Central memory CD8-positive, alpha-beta T cell (primary cell): ENCODE measurements at regions not wholly inside any gene's neighbourhood (a gene's known extent, or its start where the extent isn't known, plus 50 kb on each side); places are given as distances from the start of the nearest gene placed in this dataset.

ENCODE experiments used
- ATAC-seq: fragments of 150-1000 bp; cut with Tn5 transposase; replicated peaks from 2 replicates; pipeline ENCODE4 v1.10.0; 2022; ENCODE audit warnings: mild to moderate bottlenecking, moderate FRiP score, moderate number of reproducible peaks; ENCODE audit not compliant: poor library complexity, severe bottlenecking; ENCODE audit errors: extremely low read depth
- DNase-seq, 2 donors: peaks; one replicate each; pipeline ENCODE4 v3.0.0; 2021; ENCODE audit warnings: low spot score in 2 of 2
- H3K27ac Mint-ChIP-seq: one replicate; pipeline ENCODE4 v1.8.0; 2022; ENCODE audit warnings: low read depth, mild to moderate bottlenecking, moderate library complexity, mixed read lengths
- H3K27me3 Mint-ChIP-seq: one replicate; pipeline ENCODE4 v1.8.0; 2022; ENCODE audit warnings: mixed read lengths
- H3K36me3 Mint-ChIP-seq: one replicate; pipeline ENCODE4 v1.8.0; 2022; ENCODE audit warnings: mild to moderate bottlenecking, moderate library complexity, mixed read lengths; ENCODE audit not compliant: insufficient read depth
- H3K4me1 Mint-ChIP-seq: one replicate; pipeline ENCODE4 v1.8.0; 2022; ENCODE audit warnings: mixed read lengths
- H3K4me3 Mint-ChIP-seq: one replicate; pipeline ENCODE4 v1.8.0; 2022; ENCODE audit warnings: mild to moderate bottlenecking, moderate library complexity, mixed read lengths
- H3K9me3 Mint-ChIP-seq: one replicate; pipeline ENCODE4 v1.8.0; 2022; ENCODE audit warnings: mixed read lengths

DNA sequence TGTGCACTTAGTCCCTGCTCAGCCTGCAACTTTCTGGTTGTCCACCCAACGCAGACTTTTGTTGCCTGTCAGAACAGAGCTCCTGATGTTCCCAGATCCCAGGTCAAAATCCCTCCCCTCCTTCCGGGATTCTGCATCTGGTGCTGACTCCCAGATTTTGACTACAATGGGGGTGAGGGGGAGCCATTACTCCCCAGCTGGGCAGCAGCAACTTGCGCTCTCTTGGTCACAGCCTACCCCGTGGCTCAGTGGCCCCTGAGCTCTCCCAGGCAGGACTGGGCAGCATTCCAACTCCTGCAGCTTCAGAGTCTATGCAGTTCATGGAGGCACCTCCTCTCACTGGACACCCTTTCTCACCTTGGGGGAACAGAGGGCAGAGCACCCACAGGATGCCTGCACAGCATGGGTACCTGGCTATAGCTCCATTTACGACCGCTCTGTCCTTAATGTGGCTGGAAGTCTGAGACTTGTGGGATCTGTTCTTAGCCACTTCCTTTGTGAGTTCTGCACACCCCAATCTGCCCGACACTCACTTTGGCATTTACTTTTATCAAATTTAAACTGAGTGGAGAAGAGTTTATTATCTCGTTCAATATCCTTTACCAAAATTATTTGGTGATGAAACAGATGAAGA lies 545.5 kb upstream of the MGMT start:
- no peak overlapping the region for H3K4me3 Mint-ChIP-seq
- no peak overlapping the region for H3K27ac Mint-ChIP-seq

DNA sequence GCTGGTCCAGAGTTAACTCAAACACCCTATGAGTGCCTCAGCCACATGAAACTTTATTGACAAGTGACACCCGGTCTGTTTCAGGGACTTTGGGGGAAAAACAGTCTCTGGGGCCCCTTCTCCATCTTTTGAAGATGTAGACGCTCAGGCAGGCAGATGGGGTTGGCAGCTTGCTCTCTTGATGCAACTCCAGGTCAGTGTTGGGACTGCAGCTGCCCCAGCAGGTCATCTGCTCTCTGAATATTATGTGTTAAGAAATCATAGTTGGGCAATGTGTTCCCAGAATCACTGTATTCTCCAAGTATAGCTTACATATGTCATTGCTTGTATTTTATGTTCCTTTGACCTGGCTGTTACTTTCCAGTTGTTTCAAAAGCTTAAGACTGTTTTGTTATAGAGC lies 544.9 kb upstream of the MGMT start:
- peaks cover 14% of the 10 kb centered on the region for H3K27me3 Mint-ChIP-seq
- no peaks in the 10 kb centered on the region for H3K9me3 Mint-ChIP-seq
- ATAC-seq (no peak), DNase-seq (no peak)
- H3K36me3 Mint-ChIP-seq: no peaks in the 10 kb centered on the region
- no peaks in the 10 kb centered on the region for H3K4me1 Mint-ChIP-seq
- H3K27ac Mint-ChIP-seq: no peak overlapping the region
- no peak overlapping the region for H3K4me3 Mint-ChIP-seq

More for the DNA sequence above, 545.5 kb upstream of the MGMT start:
- ATAC-seq (no peak), DNase-seq (no peak)
- no peaks in the 10 kb centered on the region for H3K36me3 Mint-ChIP-seq
- H3K9me3 Mint-ChIP-seq: no peaks in the 10 kb centered on the region
- H3K27me3 Mint-ChIP-seq: peaks cover 16% of the 10 kb centered on the region
- H3K4me1 Mint-ChIP-seq: no peaks in the 10 kb centered on the region

DNA sequence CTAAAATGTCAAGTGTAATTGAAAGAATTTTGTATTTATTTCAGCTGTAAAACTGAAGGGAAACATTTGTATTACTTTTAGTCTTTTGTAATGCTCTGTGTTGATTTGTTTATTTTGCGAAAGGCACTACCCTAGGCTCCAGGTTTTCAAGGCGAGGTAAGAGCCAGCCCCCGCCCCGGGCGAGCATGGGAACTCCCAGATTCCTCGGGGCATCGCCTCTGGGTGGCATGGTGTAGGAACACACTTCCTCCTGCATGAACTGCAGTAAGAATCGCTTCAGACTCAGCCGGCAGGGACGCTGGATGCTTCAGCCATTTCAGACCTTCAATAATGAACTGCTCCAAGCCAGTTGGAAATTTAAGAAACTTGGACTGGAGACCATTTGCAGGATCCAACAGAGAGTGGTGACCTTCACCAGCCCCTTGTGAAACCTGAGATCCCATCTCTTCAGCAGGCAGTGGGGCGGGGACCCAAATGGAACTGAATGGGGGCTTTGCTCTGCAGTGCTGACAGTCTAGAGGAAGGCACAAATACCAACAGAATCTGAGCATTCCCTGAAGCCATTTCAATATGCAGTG lies 544.3 kb upstream of the MGMT start:
- H3K9me3 Mint-ChIP-seq: no peaks in the 10 kb centered on the region
- H3K27ac Mint-ChIP-seq: no peak overlapping the region
- DNase-seq (no peak), ATAC-seq (no peak)
- H3K4me3 Mint-ChIP-seq: no peak overlapping the region
- H3K4me1 Mint-ChIP-seq: no peaks in the 10 kb centered on the region
- no peaks in the 10 kb centered on the region for H3K36me3 Mint-ChIP-seq
- peaks cover 14% of the 10 kb centered on the region for H3K27me3 Mint-ChIP-seq

DNA sequence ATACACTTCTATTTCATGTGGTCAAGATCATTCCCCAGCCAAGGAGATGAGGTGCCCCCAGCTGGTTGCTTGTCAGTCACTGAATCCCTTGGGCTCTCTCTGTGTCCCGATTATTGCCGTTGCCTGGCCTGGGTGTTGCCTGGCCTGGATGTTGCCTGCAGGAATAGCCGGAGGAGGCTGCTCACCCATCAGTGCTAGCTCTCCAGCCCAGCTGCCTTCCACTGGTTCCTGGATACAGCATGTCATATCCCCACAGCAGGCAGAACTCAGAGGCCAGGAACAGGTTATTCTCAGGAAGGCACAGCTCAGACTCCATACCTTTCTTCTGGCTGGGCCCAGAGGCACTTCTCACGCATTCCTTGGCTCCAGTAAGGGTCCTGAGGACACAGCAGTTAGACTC lies 542.1 kb upstream of the MGMT start:
- H3K4me1 Mint-ChIP-seq: no peaks in the 10 kb centered on the region
- H3K36me3 Mint-ChIP-seq: no peaks in the 10 kb centered on the region

DNA sequence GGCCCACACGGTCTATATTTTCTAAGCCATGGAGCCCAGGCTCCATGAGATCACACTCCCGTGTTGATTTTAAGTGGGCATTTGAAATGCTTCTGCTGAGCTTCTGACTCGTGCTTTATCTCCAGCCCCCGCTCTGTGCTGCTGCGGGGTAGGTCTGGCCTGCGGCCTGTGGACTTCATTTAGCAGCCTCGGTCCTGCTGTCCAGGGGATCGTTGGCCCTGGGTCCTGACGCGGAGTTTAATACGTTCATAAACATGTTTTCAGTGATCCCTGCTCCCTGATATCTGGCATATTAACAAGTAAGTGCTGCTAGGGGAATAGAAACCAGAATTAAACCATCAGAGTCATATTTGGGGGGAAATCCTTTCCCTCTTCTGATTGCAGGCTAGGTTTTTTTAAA lies 540.3 kb upstream of the MGMT start:
- Mint-ChIP-seq H3K27ac (no peak overlapping the region), H3K36me3 (no peaks in the 10 kb centered on the region), H3K4me1 (no peaks in the 10 kb centered on the region), H3K4me3 (no peak overlapping the region), H3K9me3 (no peaks in the 10 kb centered on the region), H3K27me3 (no peaks in the 10 kb centered on the region)
- DNase-seq (no peak), ATAC-seq (no peak)

More for the DNA sequence above, 542.1 kb upstream of the MGMT start:
- H3K4me3 Mint-ChIP-seq: no peak overlapping the region
- H3K9me3 Mint-ChIP-seq: no peaks in the 10 kb centered on the region
- ATAC-seq (no peak), DNase-seq (no peak)
- H3K27me3 Mint-ChIP-seq: peaks cover 4% of the 10 kb centered on the region
- no peak overlapping the region for H3K27ac Mint-ChIP-seq

DNA sequence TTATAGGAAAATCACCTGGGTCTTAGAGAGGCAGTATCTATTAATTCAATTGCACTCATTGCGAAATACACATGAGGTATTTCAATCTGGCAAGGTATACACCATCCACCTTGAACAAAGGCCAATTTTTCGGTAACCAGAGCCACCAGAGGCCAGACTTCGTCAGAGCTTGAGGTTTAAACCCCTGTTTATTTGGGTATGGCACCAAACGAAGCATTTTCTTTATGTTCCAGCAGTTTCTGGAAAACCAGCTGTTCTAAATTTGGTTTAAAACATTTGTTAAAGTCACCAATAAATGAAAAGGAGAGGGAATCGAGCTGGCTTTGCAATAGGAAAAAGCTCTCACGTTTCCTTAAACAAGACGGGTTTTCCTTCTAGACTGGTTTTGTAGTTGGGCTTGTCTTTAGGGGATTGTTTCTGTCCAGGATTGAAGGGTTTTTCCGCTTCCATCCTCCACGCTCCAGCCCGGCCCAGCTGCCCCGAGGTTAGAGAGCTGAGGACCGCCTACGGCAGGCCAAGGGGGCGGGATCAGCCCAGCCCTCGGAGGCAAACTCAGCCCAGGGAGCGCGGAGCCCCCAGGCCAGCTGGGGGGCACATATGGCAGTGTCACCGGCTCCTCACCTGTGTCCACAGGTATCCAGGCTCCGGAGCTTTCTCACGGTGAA lies 539.4 kb upstream of the MGMT start:
- Mint-ChIP-seq H3K27ac (no peak overlapping the region), H3K27me3 (no peaks in the 10 kb centered on the region), H3K9me3 (no peaks in the 10 kb centered on the region), H3K4me3 (no peak overlapping the region), H3K4me1 (no peaks in the 10 kb centered on the region), H3K36me3 (no peaks in the 10 kb centered on the region)
- ATAC-seq (no peak), DNase-seq (no peak)

DNA sequence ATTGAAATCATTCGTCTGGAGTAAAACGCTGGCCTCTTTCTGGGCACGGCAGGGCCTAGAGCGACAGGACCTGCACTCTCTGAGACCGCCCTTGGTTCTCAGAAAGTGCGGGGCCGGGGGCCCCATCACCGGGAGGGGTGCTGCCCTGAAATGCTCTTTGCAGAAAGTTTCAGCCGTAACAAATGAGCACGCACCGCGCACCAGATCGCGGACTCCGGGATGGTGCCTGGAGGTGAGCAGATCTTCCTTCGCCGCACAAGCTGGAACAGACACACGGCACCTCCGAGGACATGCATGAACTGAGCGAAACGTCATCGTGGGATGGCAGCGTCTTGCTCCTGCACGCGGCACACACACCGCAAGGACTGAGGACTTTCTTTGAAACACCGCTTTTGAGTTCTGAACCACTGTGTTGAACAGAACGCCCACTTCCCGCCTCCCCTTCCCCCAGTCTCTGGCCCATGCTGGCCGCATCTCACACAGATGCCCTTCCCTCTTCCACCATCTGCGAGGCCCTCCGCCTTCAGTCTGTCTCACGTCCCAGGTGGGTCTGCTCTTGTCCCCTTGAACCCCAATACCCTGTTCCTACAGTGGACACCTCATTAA lies 538.7 kb upstream of the MGMT start:
- no peaks in the 10 kb centered on the region for H3K27me3 Mint-ChIP-seq
- H3K36me3 Mint-ChIP-seq: no peaks in the 10 kb centered on the region
- no peak overlapping the region for H3K27ac Mint-ChIP-seq
- no peak for DNase-seq
- no peak overlapping the region for H3K4me3 Mint-ChIP-seq
- no peaks in the 10 kb centered on the region for H3K4me1 Mint-ChIP-seq
- no peaks in the 10 kb centered on the region for H3K9me3 Mint-ChIP-seq
- ATAC-seq: no peak

DNA sequence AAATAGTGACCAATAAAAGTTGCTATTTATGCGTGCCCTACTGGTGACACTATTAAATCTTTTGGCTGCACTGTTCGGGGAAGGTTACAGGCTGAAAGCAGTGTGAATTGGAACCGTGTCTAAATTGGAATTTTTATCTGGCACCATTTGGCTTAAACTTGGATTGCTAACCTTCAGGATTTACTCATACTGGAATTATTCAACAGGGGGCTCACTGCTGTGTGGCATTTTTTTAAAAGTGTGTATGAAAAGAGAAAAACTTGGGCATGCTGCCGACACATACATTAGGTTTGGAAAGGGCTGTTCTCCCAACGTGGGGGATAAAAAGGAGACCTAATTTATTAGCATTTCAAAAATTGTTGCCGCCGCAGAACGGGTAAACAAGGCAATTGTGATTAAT lies 537.9 kb upstream of the MGMT start:
- no peaks in the 10 kb centered on the region for H3K9me3 Mint-ChIP-seq
- no peak overlapping the region for H3K27ac Mint-ChIP-seq
- H3K36me3 Mint-ChIP-seq: no peaks in the 10 kb centered on the region
- ATAC-seq (no peak), DNase-seq (no peak)
- peaks cover 3% of the 10 kb centered on the region for H3K4me1 Mint-ChIP-seq
- no peaks in the 10 kb centered on the region for H3K27me3 Mint-ChIP-seq
- no peak overlapping the region for H3K4me3 Mint-ChIP-seq

DNA sequence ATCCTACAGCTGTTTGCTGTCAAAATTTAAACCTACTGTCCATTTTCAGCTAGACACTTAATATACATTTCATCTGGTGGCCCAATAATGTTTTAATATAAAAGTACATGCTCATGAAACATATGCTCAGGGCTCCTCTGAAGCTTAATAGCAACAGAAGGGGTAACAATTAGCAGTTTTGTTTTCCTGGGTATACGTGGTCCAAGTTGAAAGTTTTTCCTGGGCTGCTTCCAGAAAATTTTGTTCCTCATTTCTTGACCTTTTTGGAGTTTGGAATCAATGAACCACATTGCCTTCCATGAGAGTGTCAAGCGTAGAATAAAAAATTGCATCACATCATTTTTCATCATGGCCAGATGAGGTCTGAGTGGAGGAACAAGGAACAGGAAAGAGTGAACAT lies 537.3 kb upstream of the MGMT start:
- Mint-ChIP-seq H3K36me3 (no peaks in the 10 kb centered on the region), H3K4me3 (no peak overlapping the region), H3K27ac (no peak overlapping the region), H3K4me1 (peaks cover 8% of the 10 kb centered on the region), H3K27me3 (no peaks in the 10 kb centered on the region), H3K9me3 (no peaks in the 10 kb centered on the region)
- no peak for DNase-seq
- ATAC-seq: no peak

DNA sequence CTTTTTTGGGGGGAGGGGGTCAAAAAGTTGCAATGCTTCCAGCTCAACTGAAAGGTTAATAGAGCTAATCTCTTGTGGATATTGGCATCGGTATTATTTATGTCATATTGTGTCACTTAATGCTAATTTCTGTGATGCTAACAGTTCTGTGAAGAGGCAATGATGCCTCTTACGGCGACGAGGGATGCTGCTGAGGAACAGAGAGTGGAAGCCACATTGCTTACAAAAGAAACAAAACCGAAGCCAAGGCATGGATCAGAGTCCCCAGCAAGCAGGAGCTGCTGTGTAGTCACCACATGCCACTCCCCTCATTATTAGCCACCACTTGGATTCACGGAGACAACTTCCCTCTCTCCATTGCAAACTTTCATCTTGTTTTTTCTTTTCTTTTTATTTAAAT lies 536.5 kb upstream of the MGMT start:
- H3K36me3 Mint-ChIP-seq: no peaks in the 10 kb centered on the region
- H3K27me3 Mint-ChIP-seq: peaks cover under 1% of the 10 kb centered on the region
- no peaks in the 10 kb centered on the region for H3K9me3 Mint-ChIP-seq
- no peak for ATAC-seq
- peaks cover 8% of the 10 kb centered on the region for H3K4me1 Mint-ChIP-seq
- no peak overlapping the region for H3K27ac Mint-ChIP-seq
- H3K4me3 Mint-ChIP-seq: no peak overlapping the region
- no peak for DNase-seq

DNA sequence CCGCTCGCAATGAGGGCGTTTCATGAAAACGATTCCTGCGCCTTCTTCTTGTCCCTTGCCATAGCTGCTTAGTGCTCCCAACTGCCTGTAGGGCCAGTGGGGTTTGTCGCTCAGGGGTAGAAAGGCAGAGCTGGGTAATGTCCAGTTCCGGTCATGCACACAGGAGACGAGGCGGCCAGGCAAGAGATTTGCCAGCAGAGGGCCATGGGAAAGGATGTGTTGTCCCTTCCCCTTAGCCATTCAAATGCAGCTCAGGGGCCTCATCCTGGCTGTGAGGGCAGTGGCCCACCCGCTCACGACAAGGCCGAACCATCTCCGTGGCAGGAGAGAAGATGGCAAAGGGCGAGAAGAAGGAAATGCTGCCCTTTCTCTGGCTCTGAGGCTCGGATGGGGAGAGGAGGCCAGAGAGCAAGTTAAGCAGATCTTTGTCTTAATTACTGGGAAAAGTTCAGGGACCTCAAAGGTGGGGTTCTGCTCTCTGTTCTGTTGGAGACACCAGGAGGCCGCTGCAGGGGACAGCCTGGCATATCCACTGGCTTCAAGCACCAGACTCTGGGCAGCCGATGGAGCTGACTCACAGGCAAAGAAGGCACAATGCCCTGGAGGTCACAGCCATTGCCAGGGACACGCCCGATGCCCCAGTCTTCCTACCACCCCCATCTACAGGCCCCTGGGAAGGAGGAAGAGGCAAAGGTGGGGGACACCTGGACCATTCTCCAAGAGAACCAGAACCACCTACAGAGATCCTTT lies 534.8 kb upstream of the MGMT start:
- Mint-ChIP-seq H3K27me3 (peaks cover 18% of the 10 kb centered on the region), H3K27ac (no peak overlapping the region)

DNA sequence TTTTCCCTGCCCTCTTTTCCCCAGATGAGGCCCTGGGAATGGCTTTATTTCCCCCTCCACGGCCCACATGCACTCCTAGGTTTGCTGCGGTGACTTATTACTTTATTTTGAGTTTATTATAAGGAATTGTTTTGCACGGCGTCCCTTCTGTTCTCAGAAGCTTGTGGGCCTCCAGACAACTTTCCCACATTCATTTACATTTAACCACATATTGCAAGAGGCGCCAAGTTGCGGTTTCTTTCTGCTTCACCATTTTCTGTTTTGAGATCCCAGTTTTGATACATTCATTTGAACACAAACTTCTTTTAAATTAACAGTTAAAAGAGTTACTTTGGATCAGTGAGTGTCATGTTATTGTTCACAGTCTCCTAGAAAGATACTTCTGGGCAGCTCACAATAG lies 532.5 kb upstream of the MGMT start:
- Mint-ChIP-seq H3K27me3 (peaks cover 36% of the 10 kb centered on the region), H3K4me1 (peaks cover 8% of the 10 kb centered on the region), H3K9me3 (no peaks in the 10 kb centered on the region), H3K36me3 (no peaks in the 10 kb centered on the region), H3K4me3 (no peak overlapping the region), H3K27ac (no peak overlapping the region)
- DNase-seq (no peak), ATAC-seq (no peak)

More for the DNA sequence above, 534.8 kb upstream of the MGMT start:
- no peaks in the 10 kb centered on the region for H3K36me3 Mint-ChIP-seq
- ATAC-seq (no peak), DNase-seq (no peak)
- H3K4me1 Mint-ChIP-seq: peaks cover 8% of the 10 kb centered on the region
- no peak overlapping the region for H3K4me3 Mint-ChIP-seq
- H3K9me3 Mint-ChIP-seq: no peaks in the 10 kb centered on the region
